Liver (tissue), 8 donors: ENCODE measurements at regions not wholly inside any gene's neighbourhood (a gene's known extent, or its start where the extent isn't known, plus 50 kb on each side); places are given as distances from the start of the nearest gene placed in this dataset.

Experiments
- DNase-seq: peaks from one replicate; pipeline ENCODE4 v3.0.0-alpha.2; 2017; ENCODE audit warnings: low spot score
- H3K27ac ChIP-seq, 2 donors: one replicate each; pipeline ENCODE4 v1.7.0; 2013; ENCODE audit warnings: inconsistent platforms in 2 of 2, low read length in 2 of 2, control low read depth in 1 of 2, low read depth in 1 of 2, mild to moderate bottlenecking in 1 of 2
- H3K27me3 ChIP-seq, 4 donors: one replicate each; pipeline versions ENCODE4 v1.6.1 to v1.7.0; 2013; ENCODE audit warnings: low read length in 3 of 4, inconsistent platforms in 1 of 4, mild to moderate bottlenecking in 1 of 4, moderate library complexity in 1 of 4; ENCODE audit not compliant: control insufficient read depth in 4 of 4, insufficient read depth in 4 of 4
- H3K36me3 ChIP-seq, 4 donors: one replicate each; pipeline versions ENCODE4 v1.6.1 to v1.7.0; 2013; ENCODE audit warnings: low read length in 3 of 4, mild to moderate bottlenecking in 3 of 4, low read depth in 1 of 4, moderate library complexity in 1 of 4; ENCODE audit not compliant: control insufficient read depth in 4 of 4, insufficient read depth in 3 of 4
- H3K4me1 ChIP-seq, 4 donors: one replicate each; pipeline versions ENCODE4 v1.6.1 to v1.7.0; 2013; ENCODE audit warnings: low read length in 3 of 4, mild to moderate bottlenecking in 3 of 4, moderate library complexity in 1 of 4; ENCODE audit not compliant: control insufficient read depth in 4 of 4, insufficient read depth in 4 of 4
- H3K4me3 ChIP-seq, 3 donors: one replicate each; pipeline versions ENCODE4 v1.6.1 to v1.7.0; 2013; ENCODE audit warnings: low read length in 3 of 3, control low read depth in 1 of 3, low read depth in 1 of 3, mild to moderate bottlenecking in 1 of 3
- H3K9ac ChIP-seq, 2 donors: one replicate each; pipeline ENCODE4 v1.7.0; 2013; ENCODE audit warnings: low read length in 2 of 2, mild to moderate bottlenecking in 2 of 2, moderate library complexity in 2 of 2, control low read depth in 1 of 2, low read depth in 1 of 2
- H3K9me3 ChIP-seq, 4 donors: one replicate each; pipeline versions ENCODE4 v1.6.1 to v1.7.0; 2013; ENCODE audit warnings: low read length in 3 of 4; ENCODE audit not compliant: control insufficient read depth in 4 of 4
- CTCF ChIP-seq: fragments of 150-350 bp; IDR thresholded peaks from 2 replicates; pipeline ENCODE4 v1.5.1; 2017; ENCODE audit warnings: improper control_type of control experiment, low read depth, low read length; ENCODE audit not compliant: missing input control
- EGR1 ChIP-seq, 2 donors: IDR thresholded peaks; 2 replicates each; pipeline ENCODE4 v1.6.1; 2016 to 2018; ENCODE audit warnings: antibody characterized with exemption in 2 of 2, low read depth in 2 of 2
- FOXA1 ChIP-seq: IDR thresholded peaks from 2 replicates; pipeline ENCODE4 v1.6.1; 2016; ENCODE audit warnings: antibody characterized with exemption
- FOXA2 ChIP-seq: IDR thresholded peaks from 2 replicates; pipeline ENCODE4 v1.6.1; 2016; ENCODE audit warnings: antibody characterized with exemption
- GABPA ChIP-seq, 2 donors: IDR thresholded peaks in 1 of 2; conservative IDR thresholded peaks in 1 of 2; 2 replicates each; pipeline ENCODE4 v1.6.1; 2016; ENCODE audit warnings: antibody characterized with exemption in 2 of 2, mild to moderate bottlenecking in 1 of 2, moderate library complexity in 1 of 2
- HNF4A ChIP-seq, 2 donors: conservative IDR thresholded peaks; 2 replicates each; pipeline ENCODE4 v1.6.1; 2016; ENCODE audit warnings: antibody characterized with exemption in 2 of 2, mild to moderate bottlenecking in 2 of 2
- HNF4G ChIP-seq: IDR thresholded peaks from 2 replicates; pipeline ENCODE4 v1.6.1; 2016; ENCODE audit warnings: antibody characterized with exemption
- MAX ChIP-seq: IDR thresholded peaks from 2 replicates; pipeline ENCODE4 v1.6.1; 2016; ENCODE audit warnings: antibody characterized with exemption
- NR2F2 ChIP-seq: IDR thresholded peaks from 2 replicates; pipeline ENCODE4 v1.6.1; 2016; ENCODE audit warnings: antibody characterized with exemption
- RAD21 ChIP-seq, 2 donors: IDR thresholded peaks; 2 replicates each; pipeline ENCODE4 v1.6.1; 2016; ENCODE audit warnings: antibody characterized with exemption in 2 of 2, mild to moderate bottlenecking in 2 of 2
- REST ChIP-seq: IDR thresholded peaks from 2 replicates; pipeline ENCODE4 v1.6.1; 2016; ENCODE audit warnings: antibody characterized with exemption, mild to moderate bottlenecking
- RXRA ChIP-seq, 2 donors: IDR thresholded peaks; 2 replicates each; pipeline ENCODE4 v1.6.1; 2017 to 2018; ENCODE audit warnings: antibody characterized with exemption in 2 of 2, mild to moderate bottlenecking in 1 of 2
- SP1 ChIP-seq: IDR thresholded peaks from 2 replicates; pipeline ENCODE4 v1.6.1; 2018; ENCODE audit warnings: antibody characterized with exemption, mild to moderate bottlenecking
- TAF1 ChIP-seq: conservative IDR thresholded peaks from 2 replicates; pipeline ENCODE4 v1.6.1; 2016; ENCODE audit warnings: antibody characterized with exemption, mild to moderate bottlenecking
- WGBS: extraction: QIAGEN DNeasy Blood & Tissue Kit; methylation state at CpG from one replicate; pipeline ENCODE4 v1.1.7; 2013; 5-methylcytosine and 5-hydroxymethylcytosine counted together
- donor health status: healthy.
- donor health status: healthy.
- donor health status: healthy.
- donor health status: healthy.
- donor health status: healthy.

- TF ChIP-seq SP1: no peak
- no peak for TF ChIP-seq FOXA1
- no peak for TF ChIP-seq MAX
- no peak for TF ChIP-seq TAF1
- TF ChIP-seq RAD21 (IDR thresholded peaks at IDR 0.05): no peak
- no peak for TF ChIP-seq GABPA (IDR thresholded peaks at IDR 0.05 in 1 of 2, conservative IDR thresholded peaks at IDR 0.05 in 1 of 2)
- no peak for TF ChIP-seq HNF4G
Observed at GRCh38 chr12:131628023-131628740, 82.7 kb upstream of the SFSWAP start (continued).

- WGBS: 61% methylated on average over 19 of the region's 19 CpGs
- TF ChIP-seq FOXA2: no peak
- TF ChIP-seq EGR1 (IDR thresholded peaks at IDR 0.05; ENCODE audit: low read depth in 2 of 2): no peak
- no peak for TF ChIP-seq HNF4A (conservative IDR thresholded peaks at IDR 0.05)
- no peak for TF ChIP-seq NR2F2
- TF ChIP-seq RXRA (IDR thresholded peaks at IDR 0.05): no peak
- no peak for TF ChIP-seq REST
- TF ChIP-seq CTCF: no peak
- TF ChIP-seq GABPA (IDR thresholded peaks at IDR 0.05 in 1 of 2, conservative IDR thresholded peaks at IDR 0.05 in 1 of 2): no peak
- TF ChIP-seq TAF1: no peak
- TF ChIP-seq HNF4G: no peak
- TF ChIP-seq MAX: no peak
- no peak for TF ChIP-seq RAD21 (IDR thresholded peaks at IDR 0.05)
- no peak overlapping the region for H3K4me3 ChIP-seq
- no peaks in the 10 kb centered on the region for H3K36me3 ChIP-seq
- H3K27me3 ChIP-seq: no peaks in the 10 kb centered on the region
- no peak for DNase-seq
- no peaks in the 10 kb centered on the region for H3K9me3 ChIP-seq
- H3K4me1 ChIP-seq: no peaks in the 10 kb centered on the region
- no peak overlapping the region for H3K9ac ChIP-seq
- no peak overlapping the region for H3K27ac ChIP-seq
Observed at GRCh38 chr12:131628766-131629448, 82.0 kb upstream of the SFSWAP start.
